ENCODE measurements at regions not wholly inside any gene's neighbourhood (a gene's known extent, or its start where the extent isn't known, plus 50 kb on each side); places are given as distances from the start of the nearest gene placed in this dataset.
"Not testable (repeated sequence)": the region's sequence is repeated elsewhere in the genome, so short reads cannot be mapped to it uniquely, and the experiment has no call there.

DNA sequence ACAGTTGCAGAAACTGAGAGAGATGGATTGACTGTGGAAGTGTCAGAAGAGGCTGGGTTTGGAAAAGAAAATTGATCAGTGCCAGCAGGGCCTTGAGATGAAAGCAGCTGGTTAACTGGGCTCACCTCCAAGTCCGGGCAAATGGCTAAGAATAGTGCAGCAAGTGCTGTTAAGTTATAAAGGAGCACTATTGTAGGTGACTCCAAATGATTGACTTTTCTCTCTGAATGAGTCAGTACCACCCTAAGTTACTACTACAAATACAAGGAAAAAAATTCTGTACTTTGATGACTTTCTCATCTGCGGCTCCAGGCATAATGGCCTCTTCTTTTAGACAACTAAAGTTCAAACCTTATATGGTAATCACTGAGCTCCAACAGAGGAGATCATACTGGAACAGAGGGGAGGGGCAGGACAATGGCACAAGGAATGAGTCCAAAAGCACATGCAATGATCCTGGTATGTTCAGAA, 733.4 kb upstream of the INTU start:
- DNase-seq, result no peak

DNA sequence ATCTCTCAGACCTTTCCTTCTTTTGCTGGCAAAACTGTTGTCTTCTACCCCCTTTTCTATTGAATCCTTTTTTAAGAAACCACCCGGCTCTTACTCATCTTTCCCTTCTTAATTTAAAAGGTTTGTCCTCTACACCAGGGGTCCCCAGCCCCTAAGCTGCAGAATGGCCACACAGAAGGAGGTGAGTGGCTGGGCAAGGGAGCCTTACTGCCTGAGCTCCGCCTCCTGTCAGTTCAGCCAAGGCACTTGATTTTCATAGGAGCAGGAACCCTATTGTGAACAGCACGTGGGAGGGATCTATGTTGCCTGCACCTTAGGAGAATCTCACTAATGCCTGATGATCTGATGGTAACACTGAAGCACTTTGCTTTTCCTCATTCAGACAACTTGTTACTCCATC, 726.3 kb upstream of the INTU start:
- no peak for DNase-seq

DNA sequence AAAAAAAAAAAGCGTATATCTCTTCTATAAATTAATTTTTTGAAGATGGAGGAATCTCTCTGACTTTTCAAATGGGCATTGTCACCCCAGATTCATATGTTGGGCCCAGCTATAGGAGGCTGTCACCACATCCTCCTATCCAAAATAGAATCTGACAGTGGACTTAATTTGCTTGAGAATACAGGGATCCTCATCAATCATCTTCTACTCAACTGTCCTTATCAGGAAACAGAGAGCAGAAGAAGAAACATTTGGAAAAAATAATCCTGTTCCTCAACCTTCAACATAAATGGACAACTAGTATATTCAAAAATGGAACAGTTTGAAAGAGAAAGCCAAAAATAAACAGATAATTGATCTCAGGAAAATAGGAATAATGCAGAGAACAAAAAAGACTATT, 725.4 kb upstream of the INTU start:
- no peak for DNase-seq

DNA sequence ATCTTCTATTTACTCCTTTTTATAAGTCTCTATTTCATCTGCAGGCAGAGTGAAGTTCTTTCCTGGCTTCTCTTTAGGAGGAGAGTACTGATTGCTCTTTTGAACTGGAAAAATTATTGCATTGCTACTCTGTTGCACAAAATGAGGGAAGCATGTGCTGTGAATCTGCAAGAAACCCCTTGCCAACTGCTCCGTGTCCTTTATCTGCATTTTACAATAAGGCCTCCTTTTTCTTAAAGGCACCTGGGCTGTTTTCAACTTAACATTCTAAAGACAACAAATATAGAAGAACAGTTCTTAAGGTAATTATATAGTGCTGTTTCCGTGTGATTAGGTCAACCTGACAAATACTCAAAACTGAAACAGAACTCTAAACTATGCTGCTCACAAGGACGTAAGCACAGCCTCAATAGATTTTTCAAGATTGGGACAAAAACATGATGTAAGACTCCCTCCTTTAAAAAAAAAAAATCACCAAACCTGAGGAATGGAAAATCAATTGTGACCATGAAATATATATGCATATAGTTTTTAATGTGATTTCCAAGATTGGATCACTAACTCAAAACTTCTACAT, 716.6 kb upstream of the INTU start:
- no peak for DNase-seq

DNA sequence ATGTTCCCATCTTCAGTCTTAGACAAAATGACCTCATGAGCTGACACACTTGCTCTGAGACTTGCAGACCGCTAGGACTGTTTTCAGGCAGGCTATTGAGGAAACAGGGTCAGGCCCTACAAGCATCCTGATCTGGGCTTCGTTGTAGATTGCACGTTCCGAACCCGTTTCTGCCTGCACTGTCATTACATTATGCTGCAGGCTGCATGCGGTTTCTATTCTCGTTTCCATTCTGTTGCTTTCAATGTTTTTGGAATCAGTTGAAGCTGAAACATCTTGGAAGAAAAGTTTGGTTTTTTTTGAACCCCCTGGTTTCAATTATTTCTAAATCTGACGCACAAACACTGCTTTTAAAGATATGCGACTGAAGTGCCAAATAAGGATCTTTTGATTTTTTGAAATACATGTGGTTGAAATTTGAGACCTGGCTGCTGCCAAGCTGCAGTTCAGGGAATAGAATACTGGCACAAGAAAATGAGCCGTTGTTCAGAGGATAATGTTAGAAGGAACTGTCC, 716.1 kb upstream of the INTU start:
- DNase-seq, result no peak

DNA sequence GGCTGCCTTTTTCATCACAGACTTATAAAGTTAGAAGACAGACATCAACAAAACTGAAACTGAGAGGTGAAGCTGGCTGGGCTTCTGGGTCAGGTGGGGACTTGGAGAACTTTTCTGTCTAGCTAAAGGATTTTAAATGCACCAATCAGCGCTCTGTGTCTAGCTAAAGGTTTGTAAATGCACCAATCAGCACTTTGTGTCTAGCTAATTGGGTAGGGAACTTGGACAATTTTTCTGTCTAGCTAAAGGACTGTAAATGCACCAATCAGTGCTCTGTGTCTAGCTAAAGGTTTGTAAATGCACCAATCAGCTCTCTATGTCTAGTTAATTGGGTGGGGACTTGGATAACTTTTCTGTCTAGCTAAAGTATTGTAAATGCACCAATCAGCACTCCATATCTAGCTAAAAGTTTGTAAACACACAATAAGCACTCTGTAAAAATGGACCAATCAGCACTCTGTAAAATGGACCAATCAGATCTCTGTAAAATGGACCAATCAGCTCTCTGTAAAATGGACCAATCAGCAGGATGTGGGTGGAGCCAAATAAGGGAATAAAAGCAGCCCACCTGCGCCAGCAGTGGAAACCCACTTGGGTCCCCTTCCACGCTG, 710.3 kb upstream of the INTU start:
- not testable (repeated sequence) for DNase-seq

DNA sequence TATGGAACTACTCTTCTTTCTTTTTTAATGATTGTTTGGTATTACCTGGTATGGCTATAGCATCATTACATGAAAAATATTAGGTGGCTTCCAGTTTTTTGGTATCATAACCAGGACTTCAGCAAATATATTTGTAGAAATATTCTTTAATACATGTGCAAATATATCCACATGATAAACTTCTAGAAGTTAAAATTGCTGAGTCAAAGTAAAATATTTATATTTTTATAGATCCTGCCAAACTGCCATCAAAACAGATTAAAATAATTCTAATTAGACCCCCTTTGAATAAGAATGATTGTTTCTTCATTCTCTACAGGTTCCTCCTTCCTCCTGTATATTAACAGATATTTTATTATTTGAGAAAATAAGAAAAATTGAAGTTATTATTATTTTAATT, 708.5 kb upstream of the INTU start:
- DNase-seq, result no peak

DNA sequence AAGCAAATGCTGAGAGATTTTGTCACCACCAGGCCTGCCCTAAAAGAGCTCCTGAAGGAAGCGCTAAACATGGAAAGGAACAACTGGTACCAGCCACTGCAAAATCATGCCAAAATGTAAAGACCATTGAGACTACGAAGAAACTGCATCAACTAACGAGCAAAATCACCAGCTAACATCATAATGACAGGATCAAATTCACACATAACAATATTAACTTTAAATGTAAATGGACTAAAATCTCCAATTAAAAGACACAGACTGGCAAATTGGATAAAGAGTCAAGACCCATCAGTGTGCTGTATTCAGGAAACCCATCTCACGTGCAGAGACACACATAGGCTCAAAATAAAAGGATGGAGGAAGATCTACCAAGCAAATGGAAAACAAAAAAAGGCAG, 702.7 kb upstream of the INTU start:
- DNase-seq, result not testable (repeated sequence)

DNA sequence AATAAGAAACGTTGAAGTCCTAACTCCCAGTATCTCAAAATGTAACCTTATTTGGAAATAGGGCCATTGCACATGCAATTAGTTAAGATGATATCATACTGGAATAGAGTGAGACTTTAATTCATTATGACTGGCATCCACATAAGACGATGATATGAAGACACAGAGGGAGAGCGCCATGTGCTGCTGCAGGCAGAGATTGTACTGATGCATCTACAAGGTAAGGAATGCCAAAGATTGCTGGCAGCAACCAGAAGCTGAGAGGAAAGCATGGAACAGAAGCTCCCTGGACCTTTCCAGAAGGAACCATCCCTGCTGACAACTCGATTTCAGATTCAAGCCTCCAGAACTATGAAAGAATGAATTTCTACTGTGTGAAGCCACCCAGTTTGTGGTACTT, 697.0 kb upstream of the INTU start:
- DNase-seq, result no peak

DNA sequence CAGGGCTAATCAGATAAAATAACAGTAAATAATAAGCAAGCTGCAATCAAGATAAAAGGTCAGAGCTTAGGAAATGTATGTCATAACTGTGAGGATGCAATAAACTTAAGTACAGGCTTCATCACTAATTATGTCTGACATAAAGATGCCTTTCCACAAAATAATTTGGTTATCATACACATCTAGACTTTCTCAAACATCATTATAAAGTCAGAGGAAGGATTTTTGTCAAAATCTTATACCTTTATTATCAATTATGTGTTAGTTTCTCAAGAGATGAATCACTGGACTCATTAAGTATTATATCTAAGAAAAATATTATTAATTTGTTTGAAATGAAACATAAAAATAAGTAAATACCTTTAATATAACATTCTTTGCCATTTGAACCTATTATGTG, 695.4 kb upstream of the INTU start:
- DNase-seq, result no peak

DNA sequence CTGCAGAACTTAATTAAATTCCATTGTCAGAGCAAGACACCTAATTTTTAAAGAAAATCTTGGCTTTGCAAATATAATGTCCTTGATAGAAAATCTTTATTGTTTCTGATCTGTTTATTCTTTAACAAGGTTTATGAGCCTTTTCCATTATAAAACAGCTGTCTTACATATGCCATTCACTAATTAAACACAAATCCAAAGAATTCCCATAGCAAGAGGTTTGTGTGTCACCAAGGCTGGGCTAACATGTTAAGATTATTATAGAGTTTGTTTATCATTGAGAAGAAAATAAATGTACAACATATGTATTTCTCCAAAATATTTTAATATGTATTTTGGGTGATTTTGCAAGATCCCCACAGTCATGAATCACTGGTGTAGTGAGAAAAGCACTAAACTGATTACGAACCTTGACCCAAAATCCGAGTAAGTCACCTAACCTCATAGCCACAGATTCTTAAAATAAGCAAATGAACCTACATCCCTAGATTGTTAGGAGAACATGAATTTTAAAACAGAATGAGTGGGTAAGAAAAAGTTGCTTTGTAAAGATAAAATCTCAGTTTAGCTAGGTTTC, 694.8 kb upstream of the INTU start:
- no peak for DNase-seq

DNA sequence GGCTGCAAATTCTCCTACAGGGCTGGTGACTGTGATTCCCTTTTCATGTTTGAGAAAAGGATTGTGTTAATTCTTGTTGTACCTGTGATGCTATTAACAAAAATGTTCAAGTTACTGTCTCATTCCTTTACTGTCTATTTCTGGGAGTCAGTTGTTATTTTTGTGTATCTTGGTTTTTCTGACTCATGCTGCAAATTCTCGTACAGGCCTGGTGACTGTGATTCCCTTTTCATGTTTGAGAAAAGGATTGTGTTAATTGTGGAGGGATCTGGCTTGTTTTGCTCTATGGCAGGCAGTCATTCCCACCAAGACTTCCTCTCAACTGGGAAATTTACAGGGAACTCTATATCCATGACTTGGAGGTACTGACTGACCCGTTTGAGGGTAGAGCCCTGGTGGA, 693.4 kb upstream of the INTU start:
- DNase-seq, result no peak

DNA sequence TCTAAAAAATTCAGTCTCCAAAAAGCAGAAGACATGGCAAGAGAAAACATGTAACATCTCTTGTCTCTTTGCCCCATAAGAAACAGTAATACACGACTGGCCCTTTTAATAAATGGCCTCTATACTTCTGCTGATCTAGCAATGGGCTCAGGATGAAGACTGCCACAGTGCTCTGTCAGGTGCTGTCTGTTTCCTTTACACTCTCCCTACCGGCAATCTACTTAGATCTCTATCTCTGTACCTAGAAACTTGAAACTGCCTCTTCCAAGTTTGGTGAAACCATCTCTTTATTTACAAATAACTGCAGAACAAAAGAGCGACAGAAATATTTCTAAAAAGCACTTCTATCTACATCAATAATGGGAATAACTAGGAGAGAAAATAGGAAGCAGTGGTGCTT, 685.2 kb upstream of the INTU start:
- DNase-seq, result no peak

DNA sequence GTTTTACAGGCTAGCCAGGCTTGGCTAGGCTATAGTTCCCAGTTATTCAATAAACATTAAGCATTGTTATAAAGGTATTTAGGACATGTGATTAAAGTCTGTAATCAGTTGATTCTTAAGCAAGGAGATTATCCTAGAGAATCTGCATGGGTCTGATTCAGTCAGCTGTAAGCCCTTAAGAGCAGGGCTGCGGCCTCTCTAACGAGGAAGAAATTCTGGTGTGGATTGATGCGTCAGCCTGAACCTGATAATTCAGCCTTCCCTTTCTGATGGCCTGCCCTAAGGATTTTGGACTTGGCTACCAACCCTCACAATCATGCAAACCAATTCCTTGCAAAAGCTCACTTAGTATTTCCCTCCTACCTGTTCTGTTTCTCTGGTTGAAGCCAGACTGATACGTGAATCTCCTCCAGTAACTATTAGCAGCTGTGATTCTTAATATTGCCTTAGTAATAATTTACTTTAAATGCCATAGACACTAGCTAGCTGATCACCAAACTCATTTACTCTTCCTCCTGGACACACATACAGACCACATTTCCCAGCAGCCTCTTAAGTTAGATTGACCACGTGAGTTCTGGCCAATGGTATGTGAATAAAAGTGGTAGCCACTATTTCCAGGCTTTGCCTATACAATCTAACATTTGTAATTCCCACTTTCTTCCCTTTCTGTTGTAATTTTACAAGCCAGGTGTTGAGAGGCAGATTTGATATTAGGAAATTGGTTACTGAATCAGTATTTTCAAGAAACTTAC, 678.0 kb upstream of the INTU start:
- DNase-seq, result no peak

DNA sequence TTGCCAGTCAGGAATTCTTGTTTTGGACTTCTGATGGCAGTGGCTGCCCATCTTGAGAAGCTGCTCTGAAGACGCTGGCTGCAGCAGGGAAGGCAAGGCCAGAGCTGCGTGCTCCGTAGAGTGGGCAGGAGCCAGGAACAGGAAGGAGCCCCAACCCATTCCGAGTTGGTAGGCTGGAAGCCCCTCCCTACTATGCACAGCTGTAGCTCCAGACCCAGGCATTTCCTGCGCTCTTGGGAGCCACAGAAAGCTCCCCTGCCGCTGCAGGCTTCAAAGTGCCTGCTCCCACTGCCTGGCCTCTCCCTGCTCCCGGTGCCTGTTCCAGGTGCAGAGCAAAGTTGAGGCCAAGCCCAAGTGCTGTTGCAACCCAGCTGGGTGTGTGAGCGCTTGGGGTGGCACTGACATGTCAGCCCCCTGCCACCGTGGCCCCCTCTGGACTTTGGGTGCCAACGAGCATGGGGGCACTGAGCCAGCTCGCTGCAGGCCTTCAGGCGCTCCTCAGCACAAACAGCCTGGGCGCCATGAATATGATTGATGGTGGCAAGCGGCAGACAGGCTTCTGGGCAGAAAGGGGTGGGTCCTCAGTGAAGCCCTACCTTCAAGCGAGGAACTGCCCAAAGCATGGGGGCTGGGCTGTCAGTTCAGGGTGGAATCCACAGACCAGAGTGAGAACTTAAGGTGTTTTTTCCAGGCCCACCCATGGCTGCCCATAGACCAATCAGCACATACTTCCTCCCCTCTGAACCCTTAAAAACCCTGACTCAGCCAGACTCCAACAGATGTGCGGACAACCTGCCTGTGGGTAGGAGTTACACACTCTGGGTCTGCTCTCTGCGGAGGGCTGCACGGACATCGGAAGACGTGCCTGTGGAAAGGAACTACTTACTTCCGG, 677.2 kb upstream of the INTU start:
- DNase-seq, result no peak

DNA sequence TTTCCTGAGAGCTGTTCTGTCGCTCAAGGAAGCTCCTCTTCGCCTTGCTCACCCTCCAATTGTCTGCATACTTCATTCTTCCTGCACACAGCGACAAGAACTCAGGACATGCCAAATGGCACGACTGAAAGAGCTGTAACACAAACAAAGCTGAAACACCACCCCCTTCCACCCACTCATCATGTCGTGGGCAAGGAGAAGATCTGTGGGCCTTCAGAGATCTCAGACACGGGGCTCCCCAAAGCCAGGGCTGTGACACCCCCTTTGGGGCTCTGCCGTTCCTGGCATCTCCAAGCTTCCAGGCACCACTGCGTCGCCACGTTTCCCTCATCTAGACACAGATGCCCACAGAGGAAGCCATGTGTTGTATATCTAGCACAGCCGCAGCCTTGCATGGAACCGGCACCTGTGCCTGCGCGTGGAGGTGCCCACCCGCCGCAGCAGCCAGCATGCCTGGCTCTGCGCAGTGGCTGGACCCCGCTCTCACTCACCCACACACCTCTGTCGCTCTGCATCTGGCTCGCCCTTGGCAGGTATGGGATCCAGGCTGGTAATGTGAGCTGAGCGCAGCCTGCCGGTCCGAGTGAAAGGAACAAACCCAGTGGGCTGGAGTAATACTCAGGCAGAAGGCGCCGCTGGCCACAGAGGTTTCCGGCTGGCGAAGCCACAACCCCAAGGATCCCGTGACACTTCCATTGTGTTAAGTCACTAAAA, 676.4 kb upstream of the INTU start:
- no peak for DNase-seq

DNA sequence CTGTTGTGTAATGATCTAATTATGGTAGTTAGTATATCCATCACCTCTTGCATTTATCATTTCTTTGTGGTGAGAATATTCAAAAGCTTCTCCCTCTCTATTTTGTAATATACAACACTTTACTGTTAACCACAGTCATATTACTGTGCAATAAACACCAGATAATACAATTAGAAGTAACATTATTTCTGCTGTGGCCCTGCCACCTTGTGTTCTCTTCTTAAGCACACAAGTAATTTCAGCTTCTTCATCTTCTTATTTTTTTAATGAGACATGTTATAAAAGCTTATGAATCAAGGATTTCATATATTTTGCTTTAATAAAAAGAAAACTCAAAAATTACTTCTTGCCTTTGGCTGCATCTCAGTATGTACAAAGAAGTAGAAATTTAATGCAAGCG, 675.2 kb upstream of the INTU start:
- no peak for DNase-seq

DNA sequence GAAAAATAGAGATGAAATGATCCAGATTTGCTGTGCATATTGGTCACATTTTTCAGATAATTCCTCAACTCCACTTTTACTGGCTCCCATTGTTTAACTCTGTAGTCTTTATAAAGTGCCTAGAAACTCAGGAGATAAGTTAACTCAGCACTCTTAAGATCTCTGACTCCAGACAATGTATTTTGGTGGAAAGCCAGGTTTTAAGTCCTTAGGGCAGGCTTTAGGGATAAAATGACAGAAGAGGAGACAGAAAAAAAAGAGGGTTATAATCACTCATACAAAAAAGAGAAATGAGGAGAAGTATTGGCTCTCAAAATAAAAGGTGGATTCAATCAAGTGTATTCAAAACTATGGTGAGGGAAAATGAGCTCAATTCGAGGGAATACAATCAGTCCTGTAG, 674.8 kb upstream of the INTU start:
- DNase-seq, result no peak

DNA sequence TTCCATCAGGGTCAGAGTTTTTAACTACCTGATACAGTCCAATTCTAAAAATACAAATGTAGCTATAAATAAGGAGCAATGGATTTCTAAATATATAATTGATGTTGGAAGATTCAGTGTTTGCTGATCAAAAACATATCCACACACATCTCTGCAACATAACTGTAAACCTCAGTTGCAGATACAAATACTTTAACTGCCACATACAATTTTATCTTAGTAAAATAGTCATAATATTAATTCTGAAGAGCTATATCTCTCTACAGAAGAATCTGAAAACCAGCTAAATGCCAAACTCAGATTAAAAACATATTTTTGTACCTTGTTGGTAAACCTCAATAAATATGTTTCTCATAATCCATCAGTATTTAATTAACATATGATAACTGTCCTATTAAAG, 674.3 kb upstream of the INTU start:
- DNase-seq, result no peak

DNA sequence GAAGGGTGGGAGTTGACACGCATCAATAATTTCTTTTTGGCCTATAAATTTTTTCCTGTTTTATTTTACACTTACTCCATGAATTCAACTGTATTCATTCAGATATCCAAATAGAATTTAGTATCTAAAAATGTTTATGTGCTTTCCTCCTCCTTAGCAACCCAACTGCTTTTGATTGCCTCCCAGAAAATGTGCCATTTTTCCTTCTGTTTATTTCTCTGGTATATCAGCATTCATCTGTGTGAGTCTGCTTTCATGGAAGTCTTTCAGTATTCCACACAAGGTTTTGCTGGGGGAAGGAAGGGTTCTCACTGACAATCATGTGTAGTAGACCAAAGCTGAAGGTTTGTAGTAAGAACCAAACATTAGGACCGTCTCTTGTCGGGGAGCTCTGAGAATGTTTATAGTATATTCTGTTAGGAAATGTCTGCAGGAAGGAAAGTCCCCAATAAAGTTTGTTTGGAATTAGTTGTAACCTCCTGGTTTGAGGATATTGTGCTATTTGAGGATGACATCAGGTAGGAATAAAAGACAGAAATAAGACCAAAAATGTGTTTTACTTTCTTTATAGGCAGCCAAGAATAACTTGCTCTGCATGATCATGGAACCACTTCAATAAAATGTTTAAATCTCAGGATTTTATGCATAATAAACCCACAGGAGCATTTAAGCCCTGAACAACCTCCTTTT, 673.6 kb upstream of the INTU start:
- DNase-seq, result no peak

DNA sequence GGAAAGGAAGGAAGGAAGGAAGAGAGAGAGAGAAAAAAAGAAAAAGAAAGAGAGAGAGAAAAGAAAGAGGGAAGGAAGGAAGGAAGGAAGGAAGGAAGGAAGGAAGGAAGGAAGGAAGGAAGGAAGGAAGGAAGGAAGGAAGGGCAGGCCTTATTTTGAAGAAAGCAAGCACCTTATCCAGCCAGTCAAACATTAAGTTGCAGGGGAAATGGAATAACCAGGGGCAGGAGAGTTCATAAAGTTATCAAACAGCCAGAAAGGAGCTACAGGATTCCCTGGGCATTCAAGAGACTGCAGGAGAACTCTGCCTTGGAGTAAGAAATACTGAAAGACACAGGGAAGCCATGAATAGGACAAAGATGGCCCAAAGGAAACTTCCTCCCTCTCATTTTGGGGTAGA, 672.0 kb upstream of the INTU start:
- no peak for DNase-seq

DNA sequence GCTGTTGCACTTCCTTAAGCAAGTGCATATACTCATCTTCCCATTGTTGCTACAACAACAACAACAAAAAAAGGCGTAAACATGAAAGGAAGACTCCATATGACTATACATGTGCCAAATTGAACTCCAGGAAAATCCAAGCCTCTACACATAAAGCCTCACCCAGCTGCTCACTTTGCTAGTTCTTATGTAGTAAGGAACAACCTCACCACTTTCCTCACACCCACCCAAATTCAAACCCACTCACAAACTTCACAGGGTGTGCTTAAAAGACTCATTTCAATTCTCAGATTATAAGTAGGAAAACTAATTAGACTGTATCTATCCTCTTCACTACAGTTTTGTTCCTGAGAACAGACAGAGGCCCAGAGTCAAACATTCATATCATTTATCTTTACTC, 671.1 kb upstream of the INTU start:
- DNase-seq, result no peak

Data from T1000 (cell line).